Ureter (tissue), 1 donor: ENCODE measurements at regions not wholly inside any gene's neighbourhood (a gene's known extent, or its start where the extent isn't known, plus 50 kb on each side); places are given as distances from the start of the nearest gene placed in this dataset.

Experiments
- DNase-seq: peaks from one replicate; pipeline ENCODE4 v3.0.0-alpha.2; 2020; ENCODE audit warnings: low spot score
- donor health status: DM: yes; HTN: yes; CAD: no.

DNA sequence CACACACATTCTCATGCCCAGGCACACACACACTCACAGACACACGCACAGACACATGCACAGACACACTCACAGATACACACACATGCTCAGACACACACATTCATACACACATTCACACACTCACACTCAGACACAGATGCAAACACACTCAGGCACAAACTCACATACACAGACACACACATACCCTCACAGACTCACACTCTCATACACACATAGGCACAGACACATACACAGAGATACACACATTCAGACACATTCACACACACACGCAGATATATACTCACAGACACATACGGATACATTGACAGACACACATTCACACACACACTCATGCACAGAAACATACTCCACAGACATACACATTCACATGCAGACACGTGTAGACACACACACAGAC is 89.6 kb downstream of the RBFOX3 start:
- no peak for DNase-seq

DNA sequence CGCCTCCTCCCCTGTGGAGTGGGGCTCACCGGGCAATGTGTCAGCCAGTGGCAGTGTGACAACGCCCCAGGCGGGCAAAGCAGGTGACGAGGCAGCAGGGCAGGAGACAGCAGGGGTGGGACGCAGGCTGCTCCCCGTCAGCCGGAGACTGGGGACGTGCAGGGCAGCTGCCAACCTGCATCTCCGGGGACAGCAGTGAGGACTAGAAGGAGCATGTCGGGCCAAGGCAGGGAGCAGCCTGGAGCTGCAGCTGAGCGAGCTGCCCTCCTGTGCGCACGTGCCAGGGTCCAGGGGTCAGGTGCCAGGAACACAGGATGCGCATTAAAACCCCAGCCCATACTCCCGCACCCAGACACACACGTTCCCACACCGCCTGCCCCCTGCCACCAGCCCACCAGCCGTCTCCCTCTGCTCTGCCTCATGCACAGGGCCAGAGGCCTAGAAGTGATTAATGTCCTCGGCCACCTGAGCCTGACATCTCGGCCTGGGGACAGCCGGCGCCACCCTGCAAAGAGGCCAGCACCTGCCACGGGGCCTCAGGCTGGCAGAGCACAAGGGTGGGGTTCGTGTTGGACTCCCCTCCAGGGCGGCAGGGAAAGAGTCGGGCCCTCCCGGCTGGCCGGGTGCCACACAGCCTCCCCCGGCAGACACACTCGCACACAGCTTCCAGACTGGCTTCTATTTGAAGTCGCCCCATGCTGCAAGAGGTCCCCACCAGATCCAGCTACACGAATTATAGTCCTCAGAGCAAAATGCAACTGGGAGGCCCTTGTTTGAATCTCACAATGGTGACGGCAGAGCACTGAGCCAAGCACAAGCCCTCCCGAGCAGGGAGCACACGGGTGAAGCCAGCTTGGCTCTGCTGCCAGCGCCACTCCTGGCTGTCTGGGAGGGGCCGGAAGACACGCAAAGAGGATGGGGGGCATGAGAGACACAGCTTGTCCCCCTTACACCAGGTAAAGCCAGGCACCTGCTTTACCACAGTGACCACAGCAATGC is 90.4 kb downstream of the RBFOX3 start:
- no peak for DNase-seq

DNA sequence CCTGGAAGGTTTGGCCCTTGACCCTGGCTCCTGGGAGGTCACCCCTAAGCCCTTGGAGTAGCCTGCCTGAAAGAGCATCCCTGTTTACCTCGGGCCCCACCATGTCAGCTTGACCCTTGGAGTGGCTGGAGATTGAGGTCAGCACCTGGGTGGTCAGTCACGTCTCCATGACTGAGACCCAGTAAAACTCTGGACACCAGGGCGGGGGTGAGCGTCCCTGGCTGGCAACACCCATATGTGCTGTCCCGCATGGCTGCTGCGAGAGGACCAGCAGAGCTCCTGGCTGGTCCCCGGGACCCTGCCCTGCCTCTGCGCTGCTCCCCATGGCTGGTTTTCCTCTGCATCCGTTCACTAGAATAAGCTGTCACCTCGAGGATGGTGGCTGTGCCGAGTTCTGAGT is 91.2 kb downstream of the RBFOX3 start:
- DNase-seq, result no peak

GRCh38 chr17:79518585-79519523 is 92.0 kb downstream of the RBFOX3 start:
- no peak for DNase-seq

DNA sequence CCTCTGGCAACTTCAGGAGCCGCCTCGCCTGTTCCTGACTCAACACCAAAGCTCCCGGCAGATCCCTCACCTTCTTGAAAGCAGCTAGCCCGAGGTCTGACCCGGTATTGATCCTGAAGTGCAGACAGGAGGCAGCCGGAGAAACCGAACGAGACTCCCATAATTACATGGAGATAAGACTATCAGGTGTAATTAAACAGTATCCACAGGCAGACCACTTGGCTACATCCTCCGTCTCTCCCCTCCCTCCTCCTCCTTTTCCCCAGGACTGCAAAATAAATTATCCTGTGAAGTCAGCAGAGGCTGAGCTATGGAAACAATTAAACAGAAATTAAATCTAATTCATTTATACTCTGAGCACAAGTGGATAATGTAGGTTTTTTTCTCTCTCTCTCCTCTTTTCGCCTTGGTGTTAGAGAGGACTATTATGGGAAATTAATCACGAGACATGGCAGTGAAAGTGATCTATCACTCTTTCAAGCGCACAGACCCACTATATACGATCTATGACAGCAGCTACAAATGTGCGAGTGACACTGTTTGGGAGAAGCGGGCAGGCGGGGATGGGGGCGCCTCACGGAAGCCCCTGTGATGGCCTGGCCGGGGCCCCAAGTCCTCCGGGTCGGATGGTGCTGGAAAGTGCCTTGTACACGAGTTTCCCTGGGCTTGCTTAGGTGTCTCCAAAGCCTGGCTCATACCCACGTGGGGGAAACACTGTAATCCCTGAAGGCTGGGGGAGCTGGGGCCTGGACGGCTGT is 92.8 kb downstream of the RBFOX3 start:
- no peak for DNase-seq

GRCh38 chr17:79515646-79516571 is 94.9 kb downstream of the RBFOX3 start:
- no peak for DNase-seq

DNA sequence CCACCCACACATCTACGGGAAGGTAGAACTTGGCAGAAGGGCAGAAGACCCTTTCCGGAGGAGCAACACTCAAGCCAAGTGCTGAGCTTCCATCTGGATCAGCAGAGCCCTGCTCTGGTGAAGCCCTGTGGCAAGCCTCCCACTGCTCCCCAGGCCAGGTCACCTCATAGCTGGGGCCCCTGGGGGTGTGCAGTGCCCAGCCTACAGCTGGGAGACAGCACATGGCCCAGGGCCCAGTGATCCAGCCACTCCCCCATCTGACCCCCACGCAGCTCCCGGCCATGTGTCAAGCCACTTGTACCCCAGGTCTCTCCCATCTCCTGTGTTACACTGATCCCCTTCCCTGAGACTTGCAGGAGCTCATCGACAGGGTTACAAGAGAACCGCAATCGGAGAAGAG is 95.7 kb downstream of the RBFOX3 start:
- no peak for DNase-seq

GRCh38 chr17:79513820-79514535 is 96.9 kb downstream of the RBFOX3 start:
- no peak for DNase-seq

GRCh38 chr17:79513206-79513605 is 97.6 kb downstream of the RBFOX3 start:
- no peak for DNase-seq

GRCh38 chr17:79511471-79511870 is 99.4 kb downstream of the RBFOX3 start:
- DNase-seq, result no peak

DNA sequence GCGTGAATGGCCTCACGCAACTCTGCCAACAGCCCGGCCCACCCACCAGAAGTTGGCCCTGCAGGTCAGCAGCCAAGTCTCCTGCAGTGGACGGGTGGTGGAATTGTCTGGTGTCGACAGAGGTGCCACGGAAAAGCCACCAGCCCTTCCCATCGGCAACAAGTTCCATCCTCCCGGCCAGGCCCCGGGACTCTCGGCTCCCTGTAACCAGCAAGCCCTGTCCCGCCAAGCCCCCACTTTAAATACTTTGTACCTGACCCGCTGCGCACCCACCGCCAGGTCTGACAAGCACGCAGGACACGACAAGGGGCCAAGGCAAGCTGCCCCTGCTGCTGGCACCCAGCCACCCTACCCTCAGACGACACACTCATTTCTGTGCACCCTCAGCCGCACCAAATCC is 100.8 kb downstream of the RBFOX3 start:
- DNase-seq, result no peak

DNA sequence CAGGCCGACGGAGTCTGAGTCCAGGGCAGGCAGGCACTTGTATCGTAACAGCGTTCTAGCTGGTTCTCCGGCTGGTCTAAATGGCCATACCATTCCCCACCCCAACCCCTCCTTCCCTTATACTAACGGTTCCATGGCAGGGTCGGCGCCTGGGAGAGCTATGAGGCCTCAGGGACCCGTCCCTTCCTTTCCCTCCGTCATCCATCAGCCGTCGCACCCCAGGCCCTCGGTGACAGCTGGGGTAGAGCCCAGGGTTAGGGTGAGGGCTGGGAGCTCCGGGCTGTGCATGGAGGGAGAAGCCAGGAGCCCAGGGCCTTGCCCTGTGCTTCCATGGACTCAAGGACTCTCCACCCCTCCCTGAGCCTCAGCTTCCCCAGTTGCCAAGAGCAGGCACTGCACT is 101.4 kb downstream of the RBFOX3 start:
- DNase-seq, result no peak

- DNase-seq, result no peak
Measured at GRCh38 chr17:79509008-79509407, 101.8 kb downstream of the RBFOX3 start.

DNA sequence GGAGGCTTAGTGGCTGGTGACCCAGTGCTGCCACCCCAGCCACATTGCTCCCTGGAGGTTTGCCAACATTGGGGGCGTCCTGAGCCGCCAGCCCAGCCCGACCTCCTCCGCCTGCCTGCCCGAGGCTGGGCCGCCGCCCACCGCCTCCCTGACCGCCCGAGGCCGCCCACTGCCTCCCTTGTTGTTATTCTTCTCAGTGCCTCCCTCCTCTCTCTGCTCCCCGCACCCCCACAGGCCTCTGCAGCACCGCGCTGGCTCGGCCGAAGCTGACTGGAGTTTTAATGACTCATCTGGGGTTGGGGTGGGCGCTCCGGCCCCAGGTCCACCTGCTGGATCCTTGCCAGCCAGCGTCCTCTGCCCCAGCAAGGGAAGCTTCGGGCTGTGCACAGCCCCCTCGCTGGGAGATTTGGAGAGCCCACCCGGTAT is 102.5 kb downstream of the RBFOX3 start:
- no peak for DNase-seq

GRCh38 chr17:79506955-79507354 is 103.9 kb downstream of the RBFOX3 start:
- DNase-seq, result no peak

DNA sequence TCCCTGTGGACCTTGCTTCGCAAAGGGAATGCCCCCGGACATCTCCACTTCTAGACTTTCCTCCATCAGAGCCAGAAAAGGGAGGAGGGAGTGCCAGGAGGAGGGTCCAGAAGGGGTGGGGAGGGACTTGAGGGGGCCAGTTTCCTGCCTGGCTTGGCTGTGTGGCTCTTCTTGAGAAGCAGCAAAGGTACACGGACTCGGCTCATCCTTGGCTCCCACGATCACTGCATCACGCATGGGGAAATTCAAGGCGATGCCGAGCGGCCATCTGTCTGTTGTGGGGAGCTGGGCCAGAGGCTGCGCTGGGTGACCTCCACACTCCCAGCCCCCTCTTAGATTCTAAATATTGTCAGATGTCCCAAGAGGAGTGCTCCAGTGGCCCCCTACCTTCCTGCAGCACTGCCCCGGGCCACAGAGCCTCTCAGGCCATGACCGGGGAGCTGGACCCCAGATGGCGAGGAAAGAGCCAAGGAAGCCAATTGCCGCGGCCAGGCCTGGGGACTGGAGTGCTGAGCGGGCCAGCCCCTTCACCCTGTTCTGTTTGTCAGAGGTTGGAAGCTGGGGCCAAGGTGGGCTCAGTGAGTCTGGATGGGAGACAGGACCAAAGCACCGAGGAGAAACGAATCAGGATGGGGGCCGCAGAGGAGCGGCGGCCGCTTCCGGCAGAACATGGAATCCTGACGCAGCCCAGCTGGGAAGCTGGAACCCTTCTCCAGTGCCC is 104.5 kb downstream of the RBFOX3 start:
- no peak for DNase-seq

DNA sequence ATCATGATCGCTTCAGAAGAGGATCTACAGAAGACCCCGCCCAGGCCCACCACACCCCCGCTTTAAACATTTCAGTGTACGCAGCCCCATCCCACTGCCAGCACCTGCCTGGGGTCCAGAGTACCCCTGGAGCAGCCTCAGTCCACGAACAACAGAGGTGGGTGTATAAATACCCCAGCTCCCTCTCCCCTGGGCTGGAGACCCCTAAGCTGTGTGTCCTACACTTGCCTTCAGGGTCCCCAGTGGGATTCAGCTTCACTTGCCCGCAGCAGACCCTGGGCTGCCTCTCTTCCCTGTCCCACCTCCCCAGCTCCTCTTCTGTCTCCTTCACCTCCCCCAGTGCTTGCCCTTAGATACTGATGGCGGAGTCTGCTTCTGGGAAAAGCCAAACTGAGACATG is 105.7 kb downstream of the RBFOX3 start:
- DNase-seq, result no peak

- no peak for DNase-seq
Measured at GRCh38 chr17:79504181-79504605, 106.7 kb downstream of the RBFOX3 start.

GRCh38 chr17:79503126-79503839 is 107.6 kb downstream of the RBFOX3 start:
- DNase-seq, result no peak
